Stimulated activated CD8-positive, alpha-beta memory T cell treated with anti-CD3 and anti-CD28 coated beads, Interleukin-2, amount 100 ng/mL, for 1 hour (primary cell): ENCODE measurements at regions not wholly inside any gene's neighbourhood (a gene's known extent, or its start where the extent isn't known, plus 50 kb on each side); places are given as distances from the start of the nearest gene placed in this dataset.
"Not testable (repeated sequence)": the region's sequence is repeated elsewhere in the genome, so short reads cannot be mapped to it uniquely, and the experiment has no call there.

ENCODE experiments used
- DNase-seq, 2 donors: peaks; one replicate each; pipeline ENCODE4 v3.0.0-alpha.2; 2020; ENCODE audit warnings: low read depth in 2 of 2

- not testable (repeated sequence) for DNase-seq
Observed at GRCh38 chr4:53877096-53877495, 187.3 kb downstream of the CHIC2 start.

DNA sequence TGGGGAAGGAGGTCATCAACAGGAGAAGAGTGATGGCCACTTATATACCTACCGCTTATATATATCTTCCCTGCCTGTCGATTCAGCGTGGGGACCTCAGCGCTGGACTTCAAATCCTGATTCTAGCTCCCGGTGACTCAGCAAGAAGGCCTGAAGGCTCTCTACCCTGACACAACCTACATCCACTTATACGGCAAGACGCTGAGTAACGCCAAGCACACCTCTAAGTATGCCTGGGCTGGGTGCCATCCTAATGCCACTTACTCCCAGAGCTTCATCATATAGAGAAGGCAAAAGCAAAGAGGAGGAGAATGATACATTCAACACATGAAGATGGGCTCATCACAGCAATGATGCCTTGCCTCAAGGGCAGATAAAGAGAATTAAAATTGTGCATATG is 198.3 kb downstream of the CHIC2 start:
- no peak for DNase-seq

DNA sequence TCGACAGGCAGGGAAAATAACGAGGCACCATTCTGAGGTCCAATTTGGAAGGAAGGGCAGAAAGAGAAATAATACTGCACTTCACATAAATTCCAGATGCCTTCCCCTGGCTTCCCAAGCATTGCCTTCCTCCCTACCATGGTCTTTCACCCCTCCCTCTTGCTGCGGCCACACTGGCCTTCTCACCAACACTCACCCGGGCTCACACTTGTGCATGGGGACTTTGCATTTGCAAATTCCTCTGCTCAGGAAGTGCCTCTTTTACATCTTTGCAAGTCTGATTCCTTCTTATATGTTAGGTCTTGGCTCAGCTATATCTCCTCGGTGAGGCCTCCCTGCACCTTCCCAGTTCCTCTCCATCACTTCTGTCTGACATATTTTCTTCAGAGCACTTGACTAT is 199.4 kb downstream of the CHIC2 start:
- DNase-seq, result no peak

DNA sequence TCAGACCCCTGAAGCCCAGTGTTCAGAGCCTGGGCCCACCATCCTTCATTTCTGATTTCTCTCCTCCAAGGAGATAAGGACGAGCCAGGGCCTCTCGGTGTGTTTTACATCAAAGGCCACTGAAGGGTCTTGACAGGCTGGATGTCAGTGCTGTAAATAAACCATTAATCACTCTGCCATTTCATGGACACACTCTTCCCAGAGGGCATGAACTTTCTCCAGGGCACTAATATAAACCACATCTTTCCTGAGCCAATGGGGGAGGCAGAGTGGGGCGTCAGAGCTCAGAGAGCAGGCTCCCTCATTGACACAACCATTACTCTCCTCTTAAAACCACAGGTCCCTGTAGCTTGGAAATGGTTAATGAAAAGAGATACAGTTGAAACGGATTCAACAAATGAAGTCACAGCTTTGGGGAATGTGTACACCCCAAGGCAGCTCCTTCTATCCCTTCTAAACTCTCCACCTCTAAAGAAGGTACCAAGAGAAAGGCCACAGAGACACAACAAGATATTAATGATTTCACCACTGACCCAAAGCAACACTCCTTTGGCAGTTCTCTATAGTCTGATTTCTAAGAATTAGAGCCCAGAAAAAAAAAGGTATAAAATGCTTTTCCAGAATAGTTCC is 200.6 kb downstream of the CHIC2 start:
- DNase-seq, result no peak

DNA sequence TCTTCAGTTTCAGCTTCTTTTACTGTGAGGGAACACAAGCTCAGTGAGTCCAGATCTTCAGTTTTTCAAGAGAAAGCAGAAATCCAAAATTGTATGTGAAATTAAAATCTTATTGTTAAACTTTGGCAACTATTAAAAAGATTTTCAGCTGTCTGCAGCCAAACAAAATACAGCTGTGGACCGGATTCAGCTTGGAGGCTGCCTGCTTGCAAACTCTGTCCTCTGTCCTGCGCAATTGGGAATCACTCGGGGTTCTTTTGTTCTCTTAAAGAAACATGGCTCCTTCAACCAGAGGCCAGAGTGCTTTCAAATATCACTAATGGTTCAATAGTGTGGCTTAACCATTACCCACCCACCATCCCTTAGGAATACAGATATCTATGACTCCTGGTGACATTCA is 201.2 kb downstream of the CHIC2 start:
- no peak for DNase-seq

- no peak for DNase-seq
Observed at GRCh38 chr4:53861856-53862610, 202.4 kb downstream of the CHIC2 start.

- no peak for DNase-seq
Observed at GRCh38 chr4:53859305-53859704, 205.1 kb downstream of the CHIC2 start.

- DNase-seq, result no peak
Observed at GRCh38 chr4:53858744-53859143, 205.7 kb downstream of the CHIC2 start.

DNA sequence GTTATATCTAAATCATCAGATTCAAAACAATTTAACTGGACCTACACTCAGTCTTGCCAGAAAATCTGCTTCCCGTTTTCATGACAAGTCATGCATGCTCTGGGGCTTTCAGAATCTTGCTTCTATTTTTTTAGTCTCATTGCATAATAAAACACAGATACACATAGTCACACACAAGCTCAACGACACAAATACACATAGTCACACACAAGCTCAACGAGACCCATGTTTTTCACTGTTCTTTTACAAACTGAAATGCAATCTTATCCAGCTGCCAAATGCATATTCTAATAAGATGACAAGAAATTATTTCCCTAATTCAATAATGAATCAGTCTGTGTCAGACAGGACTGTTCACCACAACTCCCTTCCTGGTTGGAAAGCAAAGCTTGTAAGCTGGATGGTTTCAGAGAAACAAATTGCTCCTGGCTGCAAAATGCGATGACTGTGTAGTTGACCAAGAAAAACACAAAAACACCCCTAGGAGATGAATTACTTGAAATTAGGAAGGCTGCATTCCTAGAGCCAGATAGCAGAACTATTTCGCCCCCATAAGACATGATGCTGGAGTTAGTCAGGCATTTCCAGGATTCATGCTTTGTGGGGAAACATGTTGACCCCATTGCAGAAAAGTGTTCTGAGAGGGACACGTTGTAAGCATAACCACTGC is 208.7 kb downstream of the CHIC2 start:
- DNase-seq, result no peak

GRCh38 chr4:53854991-53855568 is 209.3 kb downstream of the CHIC2 start:
- no peak for DNase-seq

GRCh38 chr4:53852343-53852742 is 212.1 kb downstream of the CHIC2 start:
- no peak for DNase-seq

GRCh38 chr4:53847965-53848364 is 216.4 kb downstream of the CHIC2 start:
- DNase-seq, result no peak

- DNase-seq, result no peak
Observed at GRCh38 chr4:53844551-53844950, 219.9 kb downstream of the CHIC2 start.

GRCh38 chr4:53844133-53844532 is 220.3 kb downstream of the CHIC2 start:
- no peak for DNase-seq

DNA sequence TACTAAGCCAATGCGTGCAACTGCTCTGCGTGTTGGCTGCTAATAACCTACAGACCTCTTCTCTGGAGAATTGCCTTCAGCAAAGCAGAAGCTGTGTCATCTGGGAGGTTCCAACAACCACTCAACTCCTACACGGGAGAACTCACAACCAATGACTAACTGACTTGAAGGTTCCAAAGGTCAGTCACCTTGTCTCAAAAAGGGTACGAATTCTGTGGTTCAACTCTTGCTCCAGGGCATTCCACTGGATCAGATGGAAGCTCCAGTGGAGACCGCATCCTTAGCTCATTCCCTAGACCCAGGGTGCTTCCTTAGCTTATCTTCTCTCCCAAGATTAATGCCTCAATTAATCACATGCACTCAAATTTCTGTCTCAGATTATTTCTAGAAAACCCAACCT is 222.7 kb downstream of the CHIC2 start:
- DNase-seq, result no peak

DNA sequence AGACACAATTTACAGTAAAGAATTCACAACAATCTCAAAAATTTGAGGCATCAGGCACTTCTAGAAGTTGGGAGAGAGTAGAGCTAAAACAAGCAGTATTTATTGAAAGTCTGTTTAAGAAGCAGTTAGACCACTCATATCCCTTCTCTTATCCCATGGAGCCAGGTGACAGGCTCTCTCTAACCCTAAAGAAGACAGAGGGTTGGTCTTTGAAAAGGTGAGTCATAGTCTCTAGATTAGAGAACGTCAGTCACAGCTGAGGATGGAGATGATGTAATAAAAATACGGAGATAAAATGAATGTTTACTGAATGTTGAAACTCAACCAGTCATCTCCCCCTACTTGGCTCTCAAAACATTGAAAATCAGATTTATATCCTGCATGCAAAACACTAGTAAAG is 223.8 kb downstream of the CHIC2 start:
- DNase-seq, result no peak

- DNase-seq, result not testable (repeated sequence)
Observed at GRCh38 chr4:53833302-53834003, 231.0 kb downstream of the CHIC2 start.

GRCh38 chr4:53832549-53832948 is 231.9 kb downstream of the CHIC2 start:
- DNase-seq, result no peak

DNA sequence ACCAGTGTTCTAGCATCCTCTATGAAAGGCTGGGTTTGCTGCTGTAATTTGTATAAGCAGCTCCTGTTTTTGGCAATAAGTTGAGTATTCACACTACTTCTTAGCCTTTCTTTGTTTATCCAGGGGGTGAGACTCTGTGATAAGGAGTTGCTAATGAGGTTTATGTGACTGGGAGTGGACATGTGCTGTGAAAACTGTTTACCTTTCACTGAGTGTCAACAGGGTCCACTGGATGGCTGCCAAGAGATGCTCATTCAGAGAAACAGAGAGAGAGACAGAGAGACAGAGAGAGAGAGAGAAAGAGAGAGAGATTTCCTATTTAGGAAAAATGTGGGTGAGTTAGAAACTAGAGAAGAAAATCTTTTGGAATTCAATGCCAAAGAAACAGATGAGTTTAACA is 233.9 kb downstream of the CHIC2 start:
- no peak for DNase-seq

DNA sequence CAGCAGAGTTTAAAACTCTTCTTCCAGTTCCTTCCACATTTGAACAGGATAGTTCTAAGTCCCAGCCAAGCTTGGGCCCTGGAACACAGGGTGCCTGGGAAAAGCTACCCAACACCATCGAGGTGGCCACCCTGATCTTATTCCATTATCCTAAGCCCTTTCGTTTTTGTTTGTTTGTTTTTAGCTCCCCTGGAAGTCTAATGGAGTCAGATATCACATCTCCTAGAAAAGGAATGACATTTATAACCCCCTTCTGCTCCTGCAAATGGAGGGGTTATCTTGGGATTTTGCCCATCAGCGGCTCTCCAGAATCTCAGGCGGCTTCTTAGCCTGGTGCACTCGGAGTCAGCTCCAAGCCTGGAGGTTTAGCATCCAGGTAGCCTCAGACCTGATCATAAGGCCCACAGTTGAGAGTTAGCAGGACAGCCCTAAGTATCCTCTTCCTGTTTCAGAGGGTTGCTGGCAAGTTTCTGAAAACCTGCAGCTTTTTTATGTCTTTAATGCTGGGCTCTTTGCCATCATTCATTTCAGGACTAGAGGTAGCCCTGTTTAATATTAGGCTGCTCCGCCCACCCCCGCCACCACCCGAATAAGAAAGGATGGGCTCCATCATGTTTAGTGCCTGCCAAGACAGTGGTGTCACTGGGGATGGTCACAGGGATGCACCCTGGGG is 230.0 kb upstream of the LNX1 start:
- DNase-seq, result no peak

DNA sequence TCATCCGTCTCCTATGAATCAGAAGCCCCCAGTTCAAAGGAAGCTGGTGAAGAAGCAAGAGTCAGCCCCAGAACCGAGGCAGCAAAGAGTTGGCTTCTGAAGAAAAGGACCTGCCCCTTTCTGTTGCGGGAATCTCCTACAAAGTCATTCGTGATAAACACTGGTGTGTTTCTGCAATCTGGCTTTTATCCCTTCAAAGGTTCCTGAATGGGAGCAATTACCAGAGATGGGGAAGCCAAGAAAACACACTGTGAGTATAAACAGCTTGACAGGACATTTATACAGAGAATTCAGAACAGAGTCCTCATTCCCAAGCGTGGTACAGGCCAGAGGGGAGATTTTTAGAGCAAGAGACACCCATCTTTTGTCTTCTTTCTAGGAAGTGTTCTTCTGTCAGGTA is 226.8 kb upstream of the LNX1 start:
- no peak for DNase-seq

DNA sequence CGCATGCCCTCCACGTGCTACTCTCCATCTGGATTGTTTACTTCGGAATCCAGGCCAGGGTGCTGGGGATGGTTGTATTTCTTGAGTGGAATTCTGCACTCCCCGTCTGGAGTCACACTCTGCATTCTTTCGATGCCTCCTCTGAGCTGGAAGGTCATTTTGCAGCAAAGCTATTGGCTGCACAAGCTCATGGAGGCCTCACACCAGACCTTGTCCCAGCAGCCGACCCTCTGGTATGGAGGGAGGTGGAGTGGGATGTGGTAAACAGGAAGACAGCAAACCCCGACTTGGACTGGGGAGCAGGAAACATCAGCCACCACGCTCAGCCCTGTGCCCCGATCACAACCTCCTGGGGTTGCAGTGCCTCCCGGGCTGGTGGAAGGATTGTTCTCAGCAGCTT is 225.3 kb upstream of the LNX1 start:
- no peak for DNase-seq
